Panc1 (cell line): ENCODE measurements at regions not wholly inside any gene's neighbourhood (a gene's known extent, or its start where the extent isn't known, plus 50 kb on each side); places are given as distances from the start of the nearest gene placed in this dataset.

ENCODE experiments used
- ATAC-seq: fragments of 200-7000 bp; cut with Tn5 transposase; 2 replicates; pipeline ENCODE4 v1.9.1; 2020; ENCODE audit warnings: mild to moderate bottlenecking, moderate library complexity
- BruUV-seq: library from RNA; stranded (reverse); fragments of 400-500 nt; replicated peaks from 2 replicates; lab custom pipeline; 2021; lab: Mats Ljungman, UMichigan
- CTCF ChIA-PET: fragments of 300-600 bp; sonication (Branson Sonifier 250); formaldehyde crosslinking; loops from one replicate; lab custom pipeline; 2022; ENCODE audit warnings: antibody characterized with exemption; lab: Charles Lee
- POLR2A ChIA-PET: fragments of 300-600 bp; sonication (Branson Sonifier 250); formaldehyde crosslinking; loops from one replicate; lab custom pipeline; 2022; ENCODE audit warnings: antibody characterized with exemption; lab: Charles Lee
- DNase-seq: peaks from one replicate; pipeline ENCODE4 v3.0.0-alpha.2; 2010; ENCODE audit warnings: low read depth, low spot score
- H3K27ac ChIP-seq: 2 replicates; pipeline ENCODE4 v1.5.1; 2011; ENCODE audit warnings: mild to moderate bottlenecking, low read length, inconsistent platforms
- H3K27me3 ChIP-seq: fragments of 200-500 bp; sonication (Bioruptor generic); 2 replicates; pipeline ENCODE4 v1.6.0; 2014; ENCODE audit warnings: low read length, inconsistent platforms; ENCODE audit not compliant: control insufficient read depth, insufficient read depth
- H3K36me3 ChIP-seq: fragments of 200-500 bp; sonication (Bioruptor generic); 2 replicates; pipeline ENCODE4 v1.5.1; 2014; ENCODE audit warnings: inconsistent platforms, mild to moderate bottlenecking, low read length, moderate library complexity; ENCODE audit not compliant: control insufficient read depth, insufficient read depth
- H3K4me1 ChIP-seq: 2 replicates; pipeline ENCODE4 v1.5.1; 2011; ENCODE audit warnings: inconsistent platforms, mild to moderate bottlenecking, low read length, moderate library complexity; ENCODE audit not compliant: control insufficient read depth, insufficient read depth
- H3K4me3 ChIP-seq, 2 experiments: 2 replicates each; pipeline ENCODE4 v1.5.1; 2011 to 2012; ENCODE audit warnings: low read depth in 2 of 2, low read length in 2 of 2, mild to moderate bottlenecking in 2 of 2, inconsistent platforms in 1 of 2, moderate library complexity in 1 of 2
- H3K9me3 ChIP-seq: fragments of 200-500 bp; sonication (Bioruptor generic); 2 replicates; pipeline ENCODE4 v1.5.1; 2014; ENCODE audit warnings: low read depth, mild to moderate bottlenecking, inconsistent platforms, low read length, moderate library complexity; ENCODE audit not compliant: control insufficient read depth, insufficient read depth
- POLR2AphosphoS5 ChIP-seq: IDR thresholded peaks from 2 replicates; pipeline ENCODE4 v1.6.1; 2012; ENCODE audit warnings: mild to moderate bottlenecking, low read depth, low read length, moderate library complexity
- SIN3A ChIP-seq: IDR thresholded peaks from 2 replicates; pipeline ENCODE4 v1.6.1; 2012; ENCODE audit warnings: low read depth, mild to moderate bottlenecking, low read length, moderate library complexity, borderline replicate concordance; ENCODE audit not compliant: insufficient read depth
- TCF7L2 ChIP-seq: IDR thresholded peaks from 2 replicates; pipeline ENCODE4 v1.6.1; 2011; ENCODE audit warnings: mild to moderate bottlenecking, low read depth, low read length, inconsistent platforms
- in situ Hi-C: cut with HindIII; loops from 2 replicates; pipeline ENCODE4 v1.10.0; 2016; ENCODE audit warnings: low sequenced_read_pairs, low pct_unique_long_range_greater_than_20kb
- intact Hi-C: fragments of 100-400 bp; cut with micrococcal nuclease; formaldehyde crosslinking; loops from one replicate; pipeline ENCODE4 v1.10.0; 2022; ENCODE audit not compliant: unreplicated experiment
- TF ChIP-seq, protein P1 (sequence below), 2 experiments: IDR thresholded peaks; 2 replicates each; pipeline ENCODE4 v1.6.1; 2011 to 2012; ENCODE audit warnings: low read depth in 2 of 2, control low read depth in 1 of 2, low read length in 1 of 2, mild to moderate bottlenecking in 1 of 2, moderate library complexity in 1 of 2; ENCODE audit not compliant: insufficient read depth in 1 of 2
- TF ChIP-seq, protein P2 (sequence below): fragments of 450-650 bp; IDR thresholded peaks from 2 replicates; pipeline ENCODE4 v1.5.1; 2017; ENCODE audit warnings: mild to moderate bottlenecking

DNA sequence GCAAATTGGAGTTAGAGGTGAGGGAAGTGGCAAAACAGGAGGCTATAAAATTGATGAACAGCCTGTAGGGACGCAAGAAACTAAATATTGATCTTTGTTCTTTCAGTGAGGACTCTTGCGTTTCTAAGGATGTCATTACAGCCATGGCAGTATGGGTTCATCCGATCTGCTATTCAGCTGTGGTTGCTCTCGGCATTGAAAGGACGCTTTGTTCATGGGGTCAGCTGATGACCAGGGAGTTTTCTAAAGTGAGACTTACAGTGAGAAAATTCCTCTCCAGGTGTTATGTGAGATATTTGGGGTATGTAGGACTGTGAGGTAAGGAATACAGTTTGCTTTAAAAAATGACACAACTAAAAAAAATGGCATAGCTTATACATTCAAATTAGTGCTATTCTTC is 52.7 kb upstream of the PELI1 start:
- Histone ChIP-seq H3K27me3 (no peaks in the 10 kb centered on the region; the same call in 1 of the 2 replicates), H3K27ac (no peak overlapping the region), H3K36me3 (no peaks in the 10 kb centered on the region), H3K9me3 (no peaks in the 10 kb centered on the region), H3K4me3 (no peak overlapping the region), H3K4me1 (no peaks in the 10 kb centered on the region)
- ChIA-PET CTCF (no interaction called here), POLR2A (no interaction called here)
- DNase-seq (no peak), ATAC-seq (no peak)
- BruUV-seq: no TSS peak
- in situ Hi-C loops: no loop called here
- intact Hi-C loops: no loop called here
- TF ChIP-seq, protein P1, sequence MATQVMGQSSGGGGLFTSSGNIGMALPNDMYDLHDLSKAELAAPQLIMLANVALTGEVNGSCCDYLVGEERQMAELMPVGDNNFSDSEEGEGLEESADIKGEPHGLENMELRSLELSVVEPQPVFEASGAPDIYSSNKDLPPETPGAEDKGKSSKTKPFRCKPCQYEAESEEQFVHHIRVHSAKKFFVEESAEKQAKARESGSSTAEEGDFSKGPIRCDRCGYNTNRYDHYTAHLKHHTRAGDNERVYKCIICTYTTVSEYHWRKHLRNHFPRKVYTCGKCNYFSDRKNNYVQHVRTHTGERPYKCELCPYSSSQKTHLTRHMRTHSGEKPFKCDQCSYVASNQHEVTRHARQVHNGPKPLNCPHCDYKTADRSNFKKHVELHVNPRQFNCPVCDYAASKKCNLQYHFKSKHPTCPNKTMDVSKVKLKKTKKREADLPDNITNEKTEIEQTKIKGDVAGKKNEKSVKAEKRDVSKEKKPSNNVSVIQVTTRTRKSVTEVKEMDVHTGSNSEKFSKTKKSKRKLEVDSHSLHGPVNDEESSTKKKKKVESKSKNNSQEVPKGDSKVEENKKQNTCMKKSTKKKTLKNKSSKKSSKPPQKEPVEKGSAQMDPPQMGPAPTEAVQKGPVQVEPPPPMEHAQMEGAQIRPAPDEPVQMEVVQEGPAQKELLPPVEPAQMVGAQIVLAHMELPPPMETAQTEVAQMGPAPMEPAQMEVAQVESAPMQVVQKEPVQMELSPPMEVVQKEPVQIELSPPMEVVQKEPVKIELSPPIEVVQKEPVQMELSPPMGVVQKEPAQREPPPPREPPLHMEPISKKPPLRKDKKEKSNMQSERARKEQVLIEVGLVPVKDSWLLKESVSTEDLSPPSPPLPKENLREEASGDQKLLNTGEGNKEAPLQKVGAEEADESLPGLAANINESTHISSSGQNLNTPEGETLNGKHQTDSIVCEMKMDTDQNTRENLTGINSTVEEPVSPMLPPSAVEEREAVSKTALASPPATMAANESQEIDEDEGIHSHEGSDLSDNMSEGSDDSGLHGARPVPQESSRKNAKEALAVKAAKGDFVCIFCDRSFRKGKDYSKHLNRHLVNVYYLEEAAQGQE (IDR thresholded peaks at IDR 0.05; ENCODE audit: insufficient read depth in 1 of 2, low read depth in 2 of 2, low read length in 1 of 2): no peak
- TF ChIP-seq, protein P2, sequence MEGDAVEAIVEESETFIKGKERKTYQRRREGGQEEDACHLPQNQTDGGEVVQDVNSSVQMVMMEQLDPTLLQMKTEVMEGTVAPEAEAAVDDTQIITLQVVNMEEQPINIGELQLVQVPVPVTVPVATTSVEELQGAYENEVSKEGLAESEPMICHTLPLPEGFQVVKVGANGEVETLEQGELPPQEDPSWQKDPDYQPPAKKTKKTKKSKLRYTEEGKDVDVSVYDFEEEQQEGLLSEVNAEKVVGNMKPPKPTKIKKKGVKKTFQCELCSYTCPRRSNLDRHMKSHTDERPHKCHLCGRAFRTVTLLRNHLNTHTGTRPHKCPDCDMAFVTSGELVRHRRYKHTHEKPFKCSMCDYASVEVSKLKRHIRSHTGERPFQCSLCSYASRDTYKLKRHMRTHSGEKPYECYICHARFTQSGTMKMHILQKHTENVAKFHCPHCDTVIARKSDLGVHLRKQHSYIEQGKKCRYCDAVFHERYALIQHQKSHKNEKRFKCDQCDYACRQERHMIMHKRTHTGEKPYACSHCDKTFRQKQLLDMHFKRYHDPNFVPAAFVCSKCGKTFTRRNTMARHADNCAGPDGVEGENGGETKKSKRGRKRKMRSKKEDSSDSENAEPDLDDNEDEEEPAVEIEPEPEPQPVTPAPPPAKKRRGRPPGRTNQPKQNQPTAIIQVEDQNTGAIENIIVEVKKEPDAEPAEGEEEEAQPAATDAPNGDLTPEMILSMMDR: no peak
- no peak for TF ChIP-seq POLR2AphosphoS5
- no peak for TF ChIP-seq SIN3A
- no peak for TF ChIP-seq TCF7L2

DNA sequence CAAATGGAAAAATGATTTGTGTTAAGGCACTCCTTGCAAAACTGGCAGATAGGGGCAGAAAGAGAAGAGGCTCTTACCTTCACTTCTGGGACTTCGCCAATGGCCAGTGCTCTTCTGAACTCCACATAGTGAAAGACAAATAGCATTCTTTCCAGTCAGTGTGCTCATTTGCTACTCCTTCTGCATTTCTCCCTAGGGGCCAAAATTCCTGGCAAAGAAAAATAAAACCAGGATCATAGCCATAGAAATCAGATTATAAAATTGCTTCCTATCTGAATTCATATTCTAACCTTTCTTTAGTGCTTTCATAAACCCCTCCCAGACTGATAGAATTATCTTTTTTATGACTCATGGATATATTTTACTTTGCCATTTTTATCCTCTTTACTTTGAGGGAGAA is 56.9 kb upstream of the PELI1 start:
- POLR2A ChIA-PET: no interaction called here
- no peaks in the 10 kb centered on the region for H3K36me3 ChIP-seq
- H3K4me3 ChIP-seq: no peak overlapping the region
- in situ Hi-C loops (no loop called here), intact Hi-C loops (no loop called here)
- no peak overlapping the region for H3K27ac ChIP-seq
- no peak for DNase-seq
- no peaks in the 10 kb centered on the region for H3K9me3 ChIP-seq
- no peaks in the 10 kb centered on the region; the same call in 1 of the 2 replicates for H3K27me3 ChIP-seq
- no peak for ATAC-seq
- CTCF ChIA-PET: no interaction called here
- TF ChIP-seq TCF7L2 (no peak), SIN3A (no peak), POLR2AphosphoS5 (no peak)
- TF ChIP-seq, protein P2: no peak
- TF ChIP-seq, protein P1 (IDR thresholded peaks at IDR 0.05; ENCODE audit: insufficient read depth in 1 of 2, low read depth in 2 of 2, low read length in 1 of 2): no peak
- no TSS peak for BruUV-seq
- no peaks in the 10 kb centered on the region; the same call in 1 of the 2 replicates for H3K4me1 ChIP-seq
